IPS-NIHi7 (cell line): ENCODE measurements at regions not wholly inside any gene's neighbourhood (a gene's known extent, or its start where the extent isn't known, plus 50 kb on each side); places are given as distances from the start of the nearest gene placed in this dataset.
"Not testable (repeated sequence)": the region's sequence is repeated elsewhere in the genome, so short reads cannot be mapped to it uniquely, and the experiment has no call there.

Experiments
- DNase-seq: peaks from one replicate; pipeline ENCODE4 v3.0.0; 2012; ENCODE audit warnings: mixed read lengths; ENCODE audit errors: extremely low spot score

DNA sequence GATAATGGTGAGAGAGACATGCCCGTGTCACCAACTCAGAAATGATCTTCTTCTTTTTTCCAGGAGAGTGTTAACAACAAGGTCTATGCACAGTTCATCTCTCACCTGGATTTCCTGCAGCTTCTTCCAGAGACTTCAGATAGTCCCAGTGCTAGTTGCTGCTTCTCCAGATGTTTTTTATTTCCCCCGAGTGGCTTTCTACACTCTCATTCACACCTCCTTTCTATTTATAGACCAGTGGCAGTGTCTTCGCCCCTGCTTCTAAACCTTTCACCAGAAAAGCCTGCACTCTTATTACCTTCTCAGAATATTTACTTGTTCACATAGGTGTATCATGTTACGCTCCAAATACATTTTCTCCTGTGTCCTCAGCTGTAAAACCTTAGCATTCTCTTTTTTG is 558.8 kb upstream of the CHAC2 start:
- no peak for DNase-seq

DNA sequence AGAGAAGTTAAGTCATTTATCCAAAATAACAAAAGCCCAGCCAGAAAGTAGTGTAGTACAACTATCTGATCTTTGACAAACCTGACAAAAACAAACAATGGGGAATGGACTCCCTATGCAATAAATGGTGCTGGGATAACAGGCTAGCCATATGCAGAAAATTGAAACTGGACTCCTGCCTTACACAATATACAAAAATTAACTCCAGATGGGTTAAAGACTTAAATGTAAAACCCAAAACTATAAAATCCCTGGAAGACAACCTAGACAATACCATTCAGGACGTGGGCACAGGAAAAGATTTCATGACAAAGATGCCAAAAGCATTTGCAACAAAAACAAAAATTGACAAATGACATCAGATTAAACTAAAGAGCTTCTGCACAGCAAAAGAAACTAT is 561.4 kb upstream of the CHAC2 start:
- DNase-seq, result not testable (repeated sequence)

DNA sequence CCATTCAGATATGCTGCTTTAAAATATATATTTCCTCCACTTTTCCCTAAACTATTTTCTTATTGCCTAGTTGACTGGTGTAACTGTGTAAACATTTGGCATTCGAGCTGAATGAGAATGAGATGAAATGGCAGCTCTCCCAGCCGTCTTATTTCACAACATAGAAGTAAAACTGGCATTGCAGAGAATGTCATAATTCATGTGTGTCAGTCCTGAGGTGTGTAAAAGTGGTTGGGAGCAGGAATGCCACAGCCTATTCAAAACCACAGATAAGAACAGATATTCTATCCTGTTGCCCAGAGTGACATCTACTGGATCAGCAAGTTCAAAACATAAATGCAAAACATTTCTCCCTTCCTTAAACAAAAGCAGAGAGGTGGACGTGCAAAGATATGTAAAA is 565.5 kb upstream of the CHAC2 start:
- DNase-seq, result no peak

- DNase-seq, result no peak
Measured at GRCh38 chr2:53200072-53200471, 567.5 kb upstream of the CHAC2 start.

- no peak for DNase-seq
Measured at GRCh38 chr2:53188851-53189510, 578.6 kb upstream of the CHAC2 start.

DNA sequence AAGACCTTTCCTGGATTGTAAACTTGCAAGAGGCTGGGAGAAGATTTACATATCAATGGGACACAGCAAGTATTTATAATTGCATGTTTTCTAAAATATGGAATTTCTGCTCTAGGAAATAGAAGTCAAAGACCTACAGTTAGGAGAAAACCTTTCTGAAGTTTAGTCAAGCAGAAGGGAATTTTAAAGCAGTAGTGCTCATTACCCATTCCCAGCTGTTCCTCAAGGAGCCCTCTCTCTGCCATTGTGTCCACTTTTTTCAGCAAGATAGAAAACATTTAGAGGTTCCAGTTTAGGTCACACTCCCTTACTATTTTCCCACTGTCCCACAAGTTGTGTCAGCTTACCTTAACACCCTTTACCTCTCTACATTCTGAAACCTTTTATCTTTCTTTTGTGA is 584.0 kb upstream of the CHAC2 start:
- DNase-seq, result no peak

- DNase-seq, result peak; percentile 11
Measured at GRCh38 chr2:53182601-53183000, 585.0 kb upstream of the CHAC2 start.

- DNase-seq, result no peak
Measured at GRCh38 chr2:53181759-53182158, 585.8 kb upstream of the CHAC2 start.

GRCh38 chr2:53177327-53177726 is 590.3 kb upstream of the CHAC2 start:
- no peak for DNase-seq

DNA sequence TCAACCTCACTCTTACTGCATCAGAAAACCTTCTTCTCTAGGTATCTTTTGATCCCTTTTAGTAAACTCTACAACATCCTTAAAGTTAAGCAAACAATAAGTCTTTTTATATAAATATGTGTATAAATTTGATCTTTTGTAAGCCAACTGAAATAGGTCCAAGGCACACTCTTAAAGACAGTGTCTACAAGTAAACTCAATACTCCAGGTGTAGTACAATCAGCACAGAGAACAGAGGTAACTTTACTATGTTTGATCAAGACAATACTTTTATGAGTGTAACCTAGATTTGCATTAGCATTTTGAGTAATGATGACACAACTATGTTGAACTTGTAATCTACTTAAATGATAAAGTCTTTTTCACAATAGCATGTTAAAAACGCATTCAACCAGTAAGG is 593.1 kb upstream of the CHAC2 start:
- DNase-seq, result no peak

GRCh38 chr2:53173698-53174455 is 593.7 kb upstream of the CHAC2 start:
- no peak for DNase-seq

- DNase-seq, result no peak
Measured at GRCh38 chr2:53173091-53173490, 594.5 kb upstream of the CHAC2 start.

DNA sequence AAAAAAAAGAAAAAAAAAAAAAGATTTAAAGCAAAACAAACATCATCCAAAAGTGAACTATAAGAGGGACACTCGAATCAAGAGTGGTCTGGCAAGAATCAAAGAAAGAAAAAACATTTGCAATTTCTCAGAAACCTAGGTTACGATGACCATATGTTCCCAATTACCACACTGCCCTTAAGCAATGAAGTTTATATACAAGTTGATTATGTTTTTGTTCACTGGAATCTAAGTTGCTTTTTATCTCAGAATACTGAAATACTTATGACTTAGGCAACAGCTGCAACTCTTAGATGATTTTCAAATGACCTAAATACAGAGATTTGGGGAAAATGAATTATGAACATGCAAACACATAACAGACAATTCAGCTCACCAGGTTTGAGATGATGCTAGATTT is 597.1 kb upstream of the CHAC2 start:
- no peak for DNase-seq

DNA sequence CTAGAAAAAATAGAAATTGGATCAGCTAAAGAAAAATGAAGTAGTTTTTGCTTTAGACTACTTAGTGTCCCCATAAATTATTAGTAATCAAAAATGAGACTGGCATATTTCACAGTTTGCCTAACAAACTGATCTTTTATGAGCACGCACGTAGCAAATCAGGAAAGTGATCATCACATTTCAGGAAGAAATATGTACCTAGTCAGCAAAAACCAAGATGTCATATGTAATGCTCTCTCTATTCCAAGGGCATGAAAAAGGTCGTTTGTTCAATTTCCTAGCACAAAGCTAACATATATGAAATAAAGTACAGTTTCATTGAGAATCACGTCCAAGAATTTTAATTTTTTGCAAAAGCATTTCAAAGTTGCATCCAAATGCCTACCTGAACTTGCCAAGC is 600.4 kb upstream of the CHAC2 start:
- no peak for DNase-seq

DNA sequence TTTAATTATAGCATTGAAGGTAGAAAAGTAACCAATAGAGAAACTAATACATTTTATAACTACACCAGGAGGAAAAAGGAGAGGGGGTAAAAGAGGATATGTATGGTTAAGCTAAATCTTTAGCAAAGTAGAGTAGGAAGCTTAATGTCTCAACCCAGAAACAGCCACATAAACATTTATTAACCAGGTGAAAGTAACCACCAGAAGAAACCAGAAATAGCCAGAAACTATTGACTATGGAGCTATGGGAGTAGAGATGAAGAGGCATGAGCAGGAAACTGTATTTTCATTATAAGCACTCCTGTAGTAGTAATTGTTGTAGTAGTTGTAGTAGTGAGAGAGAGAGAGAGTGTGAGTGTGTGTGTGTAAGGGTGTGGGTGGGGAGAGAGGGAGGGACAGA is 617.5 kb upstream of the CHAC2 start:
- DNase-seq, result no peak

DNA sequence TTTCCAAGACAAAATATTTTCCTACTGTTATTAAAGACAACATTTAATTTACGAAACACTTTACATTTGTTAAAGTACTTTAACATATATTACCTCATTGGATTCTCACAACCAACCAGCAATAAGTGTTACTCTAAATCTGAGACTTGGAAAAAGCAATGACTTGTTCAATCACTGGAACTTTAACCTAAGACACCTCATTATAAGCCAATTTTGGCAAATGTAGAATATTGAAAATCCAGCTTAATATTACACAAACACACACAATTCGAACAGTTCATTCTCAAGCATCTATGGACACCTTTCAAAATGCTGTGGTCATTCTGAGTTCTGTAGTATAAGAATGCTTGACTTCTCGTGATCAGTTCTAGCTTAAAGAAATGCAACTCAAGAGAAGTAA is 619.4 kb upstream of the CHAC2 start:
- DNase-seq, result no peak

- DNase-seq, result no peak
Measured at GRCh38 chr2:53131416-53131815, 636.2 kb upstream of the CHAC2 start.

DNA sequence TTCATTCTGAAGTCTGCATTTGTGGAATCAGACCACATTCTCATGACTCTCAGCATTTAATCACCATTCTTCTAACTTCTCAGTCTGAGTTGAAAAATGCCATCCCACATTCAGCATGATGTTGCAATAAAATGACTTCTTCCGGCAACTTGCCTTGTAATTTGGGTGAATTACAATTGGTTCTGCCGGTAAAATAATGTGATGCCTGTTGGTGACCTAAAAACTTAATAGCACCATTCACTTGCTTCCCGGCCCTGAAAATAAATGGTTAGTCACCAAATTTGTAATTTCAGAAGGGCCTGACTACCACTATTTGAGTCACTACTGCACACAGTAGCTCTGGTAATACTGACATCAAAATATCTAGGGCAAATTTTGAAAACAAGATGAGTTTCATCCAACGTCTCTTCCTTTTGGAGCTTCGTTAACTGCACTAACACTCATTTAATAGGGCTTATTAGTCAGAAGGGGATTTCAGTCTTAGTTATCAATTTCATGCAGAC is 637.1 kb upstream of the CHAC2 start:
- DNase-seq, result no peak

DNA sequence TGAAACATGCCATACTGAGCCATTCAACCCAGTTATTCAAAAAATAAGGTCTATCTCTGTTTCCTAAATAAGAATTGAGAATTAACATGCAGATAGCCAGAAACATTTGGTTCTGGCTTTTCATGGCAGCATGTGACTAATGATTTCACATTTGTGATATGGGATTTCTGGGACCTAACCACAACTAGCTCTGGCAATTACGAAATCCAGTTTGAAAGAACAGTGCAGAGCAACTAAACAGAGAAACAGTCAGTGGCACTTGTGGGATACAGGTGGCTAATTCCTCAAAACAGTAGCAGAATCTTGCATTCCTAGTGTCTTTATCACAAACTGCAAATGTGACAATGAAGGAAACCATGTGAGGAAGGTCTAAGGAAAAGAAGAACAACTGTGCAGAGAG is 637.8 kb upstream of the CHAC2 start:
- DNase-seq, result no peak

- no peak for DNase-seq
Measured at GRCh38 chr2:53127061-53127650, 640.4 kb upstream of the CHAC2 start.

GRCh38 chr2:53114991-53115390 is 652.6 kb upstream of the CHAC2 start:
- no peak for DNase-seq

GRCh38 chr2:53114582-53114981 is 653.0 kb upstream of the CHAC2 start:
- no peak for DNase-seq

DNA sequence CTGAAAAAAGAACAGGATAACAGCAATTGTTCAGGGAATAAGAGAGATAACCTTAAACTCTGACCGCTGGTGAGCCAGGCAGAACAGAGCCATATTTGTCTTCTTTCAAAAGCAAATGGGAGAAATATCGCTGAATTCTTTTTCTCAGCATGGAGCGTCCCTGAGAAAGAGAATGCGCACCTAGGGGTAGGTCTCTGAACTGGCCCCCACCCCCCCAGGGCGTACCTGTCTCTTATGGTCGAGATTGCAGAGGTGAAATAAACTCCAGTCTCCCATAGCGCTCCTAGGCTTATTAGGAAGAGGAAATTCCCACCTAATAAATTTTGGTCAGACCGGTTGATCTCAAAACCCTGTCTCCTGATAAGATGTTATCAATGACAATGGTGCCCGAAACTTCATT is 655.2 kb upstream of the CHAC2 start:
- not testable (repeated sequence) for DNase-seq
